ENCODE measurements at regions not wholly inside any gene's neighbourhood (a gene's known extent, or its start where the extent isn't known, plus 50 kb on each side); places are given as distances from the start of the nearest gene placed in this dataset.
"Not testable (repeated sequence)": the region's sequence is repeated elsewhere in the genome, so short reads cannot be mapped to it uniquely, and the experiment has no call there.

- DNase-seq = no peak
Measured at GRCh38 chr22:47622541-47622940, 860.1 kb downstream of the TBC1D22A start.

- no peak for DNase-seq
Measured at GRCh38 chr22:47621253-47621652, 858.8 kb downstream of the TBC1D22A start.

GRCh38 chr22:47620391-47620790 is 857.9 kb downstream of the TBC1D22A start:
- DNase-seq = no peak

GRCh38 chr22:47619631-47620030 is 857.2 kb downstream of the TBC1D22A start:
- no peak for DNase-seq

GRCh38 chr22:47618180-47619010 is 855.9 kb downstream of the TBC1D22A start:
- DNase-seq = no peak

- no peak for DNase-seq
Measured at GRCh38 chr22:47617186-47617585, 854.7 kb downstream of the TBC1D22A start.

- DNase-seq = no peak
Measured at GRCh38 chr22:47616396-47617020, 854.1 kb downstream of the TBC1D22A start.

- DNase-seq = no peak
Measured at GRCh38 chr22:47615051-47615450, 852.6 kb downstream of the TBC1D22A start.

GRCh38 chr22:47613606-47614350 is 851.3 kb downstream of the TBC1D22A start:
- DNase-seq = no peak

GRCh38 chr22:47613181-47613580 is 850.7 kb downstream of the TBC1D22A start:
- DNase-seq = not testable (repeated sequence)

GRCh38 chr22:47612311-47612910 is 850.0 kb downstream of the TBC1D22A start:
- no peak for DNase-seq

GRCh38 chr22:47610764-47611163 is 848.3 kb downstream of the TBC1D22A start:
- DNase-seq = no peak

- no peak for DNase-seq
Measured at GRCh38 chr22:47610281-47610680, 847.8 kb downstream of the TBC1D22A start.

- no peak for DNase-seq
Measured at GRCh38 chr22:47609653-47610052, 847.2 kb downstream of the TBC1D22A start.

- DNase-seq = no peak
Measured at GRCh38 chr22:47608421-47608820, 846.0 kb downstream of the TBC1D22A start.

- DNase-seq = no peak
Measured at GRCh38 chr22:47607486-47607885, 845.0 kb downstream of the TBC1D22A start.

GRCh38 chr22:47606426-47606825 is 844.0 kb downstream of the TBC1D22A start:
- no peak for DNase-seq

- DNase-seq = no peak
Measured at GRCh38 chr22:47605886-47606285, 843.4 kb downstream of the TBC1D22A start.

GRCh38 chr22:47605441-47605840 is 843.0 kb downstream of the TBC1D22A start:
- no peak for DNase-seq

GRCh38 chr22:47604563-47604962 is 842.1 kb downstream of the TBC1D22A start:
- DNase-seq = no peak

GRCh38 chr22:47602732-47603131 is 840.3 kb downstream of the TBC1D22A start:
- DNase-seq = no peak

GRCh38 chr22:47601666-47602065 is 839.2 kb downstream of the TBC1D22A start:
- DNase-seq = no peak

Measured in EL (cell line).